ENCODE measurements at regions not wholly inside any gene's neighbourhood (a gene's known extent, or its start where the extent isn't known, plus 50 kb on each side); places are given as distances from the start of the nearest gene placed in this dataset.

DNA sequence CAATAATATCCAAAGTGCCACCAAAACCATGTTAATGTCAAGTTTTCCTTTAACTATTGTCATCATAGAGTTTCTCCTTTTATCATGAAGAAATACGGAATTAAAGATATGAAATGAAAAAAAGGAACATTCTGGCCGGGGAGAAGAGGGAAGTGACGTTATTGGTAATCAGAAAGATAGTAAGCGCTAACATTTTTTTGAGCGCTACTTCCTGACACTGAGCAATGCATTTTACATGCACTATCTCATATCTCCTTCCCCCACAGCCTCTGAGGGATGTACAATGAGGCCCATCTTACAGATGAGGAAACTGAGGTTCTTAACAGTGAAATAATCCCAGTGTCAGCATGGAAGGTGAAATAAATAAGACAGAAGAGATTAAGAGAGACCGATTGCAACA, 410.9 kb downstream of the SOX9 start:
- TF ChIP-seq TAF1 (IDR thresholded peaks at IDR 0.05; ENCODE audit: borderline replicate concordance, insufficient read depth, low read length) (no peak), FOXP2 (optimal IDR thresholded peaks at IDR 0.05; ENCODE audit: borderline replicate concordance, extremely low read depth, extremely low read length, insufficient read depth) (no peak), SIN3A (IDR thresholded peaks at IDR 0.05; ENCODE audit: borderline replicate concordance, insufficient read depth, low read length) (no peak), POLR2AphosphoS5 (IDR thresholded peaks at IDR 0.05; ENCODE audit: low read depth, low read length) (no peak)
- TF ChIP-seq, protein P1, sequence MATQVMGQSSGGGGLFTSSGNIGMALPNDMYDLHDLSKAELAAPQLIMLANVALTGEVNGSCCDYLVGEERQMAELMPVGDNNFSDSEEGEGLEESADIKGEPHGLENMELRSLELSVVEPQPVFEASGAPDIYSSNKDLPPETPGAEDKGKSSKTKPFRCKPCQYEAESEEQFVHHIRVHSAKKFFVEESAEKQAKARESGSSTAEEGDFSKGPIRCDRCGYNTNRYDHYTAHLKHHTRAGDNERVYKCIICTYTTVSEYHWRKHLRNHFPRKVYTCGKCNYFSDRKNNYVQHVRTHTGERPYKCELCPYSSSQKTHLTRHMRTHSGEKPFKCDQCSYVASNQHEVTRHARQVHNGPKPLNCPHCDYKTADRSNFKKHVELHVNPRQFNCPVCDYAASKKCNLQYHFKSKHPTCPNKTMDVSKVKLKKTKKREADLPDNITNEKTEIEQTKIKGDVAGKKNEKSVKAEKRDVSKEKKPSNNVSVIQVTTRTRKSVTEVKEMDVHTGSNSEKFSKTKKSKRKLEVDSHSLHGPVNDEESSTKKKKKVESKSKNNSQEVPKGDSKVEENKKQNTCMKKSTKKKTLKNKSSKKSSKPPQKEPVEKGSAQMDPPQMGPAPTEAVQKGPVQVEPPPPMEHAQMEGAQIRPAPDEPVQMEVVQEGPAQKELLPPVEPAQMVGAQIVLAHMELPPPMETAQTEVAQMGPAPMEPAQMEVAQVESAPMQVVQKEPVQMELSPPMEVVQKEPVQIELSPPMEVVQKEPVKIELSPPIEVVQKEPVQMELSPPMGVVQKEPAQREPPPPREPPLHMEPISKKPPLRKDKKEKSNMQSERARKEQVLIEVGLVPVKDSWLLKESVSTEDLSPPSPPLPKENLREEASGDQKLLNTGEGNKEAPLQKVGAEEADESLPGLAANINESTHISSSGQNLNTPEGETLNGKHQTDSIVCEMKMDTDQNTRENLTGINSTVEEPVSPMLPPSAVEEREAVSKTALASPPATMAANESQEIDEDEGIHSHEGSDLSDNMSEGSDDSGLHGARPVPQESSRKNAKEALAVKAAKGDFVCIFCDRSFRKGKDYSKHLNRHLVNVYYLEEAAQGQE (IDR thresholded peaks at IDR 0.05; ENCODE audit: insufficient read depth in 1 of 2, low read depth in 2 of 2, low read length in 2 of 2): no peak

DNA sequence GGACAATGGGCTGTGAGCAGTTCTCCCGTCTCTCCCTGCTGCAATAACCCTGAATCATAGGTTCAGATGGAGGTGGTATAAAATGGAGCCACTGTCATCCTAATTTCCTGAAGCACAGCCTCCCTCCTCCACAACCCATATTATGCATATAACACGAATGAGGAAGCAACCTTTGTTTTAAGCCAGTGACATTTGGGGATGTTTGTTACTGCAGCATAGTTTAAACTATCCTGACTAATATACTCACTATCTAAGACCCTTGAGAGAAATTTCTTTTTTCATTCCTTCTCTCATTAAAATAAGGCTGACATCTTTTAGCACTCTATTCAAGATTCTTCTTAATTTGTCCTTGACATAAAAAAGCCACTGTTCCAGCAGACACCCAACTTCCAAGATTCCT, 413.4 kb downstream of the SOX9 start:
- no peak for TF ChIP-seq TAF1 (IDR thresholded peaks at IDR 0.05; ENCODE audit: borderline replicate concordance, insufficient read depth, low read length)
- TF ChIP-seq POLR2AphosphoS5 (IDR thresholded peaks at IDR 0.05; ENCODE audit: low read depth, low read length): no peak
- TF ChIP-seq FOXP2 (optimal IDR thresholded peaks at IDR 0.05; ENCODE audit: borderline replicate concordance, extremely low read depth, extremely low read length, insufficient read depth): no peak
- TF ChIP-seq SIN3A (IDR thresholded peaks at IDR 0.05; ENCODE audit: borderline replicate concordance, insufficient read depth, low read length): no peak
- TF ChIP-seq, protein P1 (IDR thresholded peaks at IDR 0.05; ENCODE audit: insufficient read depth in 1 of 2, low read depth in 2 of 2, low read length in 2 of 2): no peak

- TF ChIP-seq, protein P1 (IDR thresholded peaks at IDR 0.05; ENCODE audit: insufficient read depth in 1 of 2, low read depth in 2 of 2, low read length in 2 of 2): no peak
- TF ChIP-seq FOXP2 (optimal IDR thresholded peaks at IDR 0.05; ENCODE audit: borderline replicate concordance, extremely low read depth, extremely low read length, insufficient read depth) (no peak), POLR2AphosphoS5 (IDR thresholded peaks at IDR 0.05; ENCODE audit: low read depth, low read length) (no peak), TAF1 (IDR thresholded peaks at IDR 0.05; ENCODE audit: borderline replicate concordance, insufficient read depth, low read length) (no peak), SIN3A (IDR thresholded peaks at IDR 0.05; ENCODE audit: borderline replicate concordance, insufficient read depth, low read length) (no peak)
Measured at GRCh38 chr17:72534776-72535175, 414.0 kb downstream of the SOX9 start.

GRCh38 chr17:72535346-72535745, 414.5 kb downstream of the SOX9 start:
- TF ChIP-seq TAF1 (IDR thresholded peaks at IDR 0.05; ENCODE audit: borderline replicate concordance, insufficient read depth, low read length) (no peak), POLR2AphosphoS5 (IDR thresholded peaks at IDR 0.05; ENCODE audit: low read depth, low read length) (no peak), FOXP2 (optimal IDR thresholded peaks at IDR 0.05; ENCODE audit: borderline replicate concordance, extremely low read depth, extremely low read length, insufficient read depth) (no peak), SIN3A (IDR thresholded peaks at IDR 0.05; ENCODE audit: borderline replicate concordance, insufficient read depth, low read length) (no peak)
- TF ChIP-seq, protein P1 (IDR thresholded peaks at IDR 0.05; ENCODE audit: insufficient read depth in 1 of 2, low read depth in 2 of 2, low read length in 2 of 2): no peak

DNA sequence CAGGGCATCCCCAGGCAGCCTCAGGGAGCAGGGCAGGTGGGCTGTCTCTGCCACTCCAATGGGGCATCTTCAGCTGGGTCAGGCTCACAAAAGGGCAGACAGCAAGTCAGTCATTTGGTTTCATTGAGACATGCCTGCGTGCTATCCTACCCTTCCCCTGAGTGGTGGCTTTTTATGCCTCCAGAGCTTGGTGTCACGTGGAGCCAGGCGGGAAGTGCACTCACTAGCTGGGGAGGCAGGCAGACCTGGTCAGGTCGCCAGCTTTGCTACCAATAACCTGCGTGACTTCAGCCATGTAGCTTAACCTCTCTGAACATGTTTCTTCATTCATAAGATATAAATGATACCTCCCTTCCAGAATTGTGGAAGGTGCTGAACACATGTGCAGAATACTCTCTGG, 415.0 kb downstream of the SOX9 start:
- no peak for TF ChIP-seq TAF1 (IDR thresholded peaks at IDR 0.05; ENCODE audit: borderline replicate concordance, insufficient read depth, low read length)
- TF ChIP-seq, protein P1 (IDR thresholded peaks at IDR 0.05; ENCODE audit: insufficient read depth in 1 of 2, low read depth in 2 of 2, low read length in 2 of 2): no peak
- no peak for TF ChIP-seq SIN3A (IDR thresholded peaks at IDR 0.05; ENCODE audit: borderline replicate concordance, insufficient read depth, low read length)
- no peak for TF ChIP-seq POLR2AphosphoS5 (IDR thresholded peaks at IDR 0.05; ENCODE audit: low read depth, low read length)
- no peak for TF ChIP-seq FOXP2 (optimal IDR thresholded peaks at IDR 0.05; ENCODE audit: borderline replicate concordance, extremely low read depth, extremely low read length, insufficient read depth)

All from PFSK-1 (cell line).